ENCODE measurements at regions not wholly inside any gene's neighbourhood (a gene's known extent, or its start where the extent isn't known, plus 50 kb on each side); places are given as distances from the start of the nearest gene placed in this dataset.

GRCh38 chr7:17432793-17433192 is 134.3 kb downstream of the AHR start:
- in situ Hi-C loops (cut with HindIII; ENCODE audit: low pct_unique_long_range_greater_than_20kb, low sequenced_read_pairs) (no loop called here), intact Hi-C loops (cut with micrococcal nuclease; ENCODE audit: unreplicated experiment) (no loop called here)
- ATAC-seq = no peak
- no peak for DNase-seq (ENCODE audit: low read depth, low spot score)
- no TSS peak for BruUV-seq (replicated peaks)
- Histone ChIP-seq H3K4me1 (ENCODE audit: control insufficient read depth, insufficient read depth, low read length) (no peaks in the 10 kb centered on the region), H3K36me3 (ENCODE audit: control insufficient read depth, insufficient read depth, low read length) (no peaks in the 10 kb centered on the region), H3K4me3 (ENCODE audit: low read depth in 2 of 2, low read length in 2 of 2) (no peak overlapping the region), H3K27ac (ENCODE audit: low read length) (no peak overlapping the region), H3K9me3 (ENCODE audit: control insufficient read depth, insufficient read depth, low read depth, low read length) (peaks cover 6% of the 10 kb centered on the region), H3K27me3 (ENCODE audit: control insufficient read depth, insufficient read depth, low read length) (no peaks in the 10 kb centered on the region)
- ChIA-PET CTCF (no interaction called here), POLR2A (no interaction called here)
- TF ChIP-seq POLR2AphosphoS5 (IDR thresholded peaks at IDR 0.05; ENCODE audit: low read depth, low read length) (no peak), REST (IDR thresholded peaks at IDR 0.05; ENCODE audit: insufficient read depth in 1 of 2, low read depth in 2 of 2, low read length in 1 of 2) (no peak), SIN3A (IDR thresholded peaks at IDR 0.05; ENCODE audit: borderline replicate concordance, insufficient read depth, low read depth, low read length) (no peak), CTCF (IDR thresholded peaks at IDR 0.05) (no peak), TCF7L2 (IDR thresholded peaks at IDR 0.05; ENCODE audit: low read depth, low read length) (no peak)

- Histone ChIP-seq H3K4me3 (ENCODE audit: low read depth in 2 of 2, low read length in 2 of 2) (no peak overlapping the region), H3K27me3 (ENCODE audit: control insufficient read depth, insufficient read depth, low read length) (no peaks in the 10 kb centered on the region), H3K4me1 (ENCODE audit: control insufficient read depth, insufficient read depth, low read length) (no peaks in the 10 kb centered on the region), H3K27ac (ENCODE audit: low read length) (no peak overlapping the region), H3K36me3 (ENCODE audit: control insufficient read depth, insufficient read depth, low read length) (no peaks in the 10 kb centered on the region), H3K9me3 (ENCODE audit: control insufficient read depth, insufficient read depth, low read depth, low read length) (peaks cover under 1% of the 10 kb centered on the region; the same call in 1 of the 2 replicates)
- TF ChIP-seq TCF7L2 (IDR thresholded peaks at IDR 0.05; ENCODE audit: low read depth, low read length) (no peak), CTCF (IDR thresholded peaks at IDR 0.05) (no peak), REST (IDR thresholded peaks at IDR 0.05; ENCODE audit: insufficient read depth in 1 of 2, low read depth in 2 of 2, low read length in 1 of 2) (no peak), POLR2AphosphoS5 (IDR thresholded peaks at IDR 0.05; ENCODE audit: low read depth, low read length) (no peak), SIN3A (IDR thresholded peaks at IDR 0.05; ENCODE audit: borderline replicate concordance, insufficient read depth, low read depth, low read length) (no peak)
- in situ Hi-C loops (cut with HindIII; ENCODE audit: low pct_unique_long_range_greater_than_20kb, low sequenced_read_pairs) (no loop called here), intact Hi-C loops (cut with micrococcal nuclease; ENCODE audit: unreplicated experiment) (no loop called here)
- CTCF ChIA-PET = no interaction called here
- no TSS peak for BruUV-seq (replicated peaks)
- no peak for ATAC-seq
- no peak for DNase-seq (ENCODE audit: low read depth, low spot score)
- POLR2A ChIA-PET = no interaction called here
Observed at GRCh38 chr7:17434191-17434590, 135.7 kb downstream of the AHR start.
